Loucy (cell line): ENCODE measurements at regions not wholly inside any gene's neighbourhood (a gene's known extent, or its start where the extent isn't known, plus 50 kb on each side); places are given as distances from the start of the nearest gene placed in this dataset.
"Not testable (repeated sequence)": the region's sequence is repeated elsewhere in the genome, so short reads cannot be mapped to it uniquely, and the experiment has no call there.

ENCODE experiments used
- H2AFZ ChIP-seq: fragments of 200-600 bp; sonication (generic); 2 replicates; pipeline ENCODE4 v1.6.0; 2016; ENCODE audit warnings: antibody characterized with exemption, mild to moderate bottlenecking, low read length, moderate library complexity
- H3F3A ChIP-seq: fragments of 200-600 bp; 2 replicates; pipeline ENCODE4 v1.6.0; 2016; ENCODE audit warnings: antibody characterized with exemption, low read depth, mild to moderate bottlenecking
- H3K27me3 ChIP-seq: fragments of 200-600 bp; sonication (generic); 2 replicates; pipeline ENCODE4 v1.6.1; 2014; ENCODE audit warnings: low read length, mild to moderate bottlenecking; ENCODE audit not compliant: insufficient read depth, poor library complexity, severe bottlenecking
- H3K36me3 ChIP-seq: fragments of 200-600 bp; sonication (generic); 2 replicates; pipeline ENCODE4 v1.6.1; 2016; ENCODE audit warnings: low read length; ENCODE audit not compliant: insufficient read depth
- H3K4me1 ChIP-seq: fragments of 200-600 bp; sonication (generic); 2 replicates; pipeline ENCODE4 v1.5.1; 2014; ENCODE audit warnings: low read length, mild to moderate bottlenecking; ENCODE audit not compliant: insufficient read depth, poor library complexity, severe bottlenecking
- H3K4me2 ChIP-seq: fragments of 200-600 bp; sonication (generic); 2 replicates; pipeline ENCODE4 v1.6.0; 2014; ENCODE audit warnings: antibody characterized with exemption, low read length, low read depth, mild to moderate bottlenecking; ENCODE audit not compliant: poor library complexity, severe bottlenecking
- H3K4me3 ChIP-seq: fragments of 200-600 bp; sonication (generic); 2 replicates; pipeline ENCODE4 v1.5.1; 2014; ENCODE audit warnings: low read length, mild to moderate bottlenecking, mixed read lengths; ENCODE audit not compliant: poor library complexity, severe bottlenecking
- H3K79me2 ChIP-seq: fragments of 200-600 bp; sonication (generic); 2 replicates; pipeline ENCODE4 v1.6.1; 2014; ENCODE audit warnings: low read length; ENCODE audit not compliant: insufficient read depth
- H3K9ac ChIP-seq: fragments of 200-600 bp; sonication (generic); 2 replicates; pipeline ENCODE4 v1.6.0; 2014; ENCODE audit warnings: mild to moderate bottlenecking, low read depth, low read length, moderate library complexity; ENCODE audit not compliant: poor library complexity, severe bottlenecking
- H3K9me2 ChIP-seq: fragments of 200-600 bp; sonication (generic); replicated peaks from 2 replicates; pipeline ENCODE4 v1.6.1; 2016; ENCODE audit warnings: low read depth, low read length, mixed read lengths
- H3K9me3 ChIP-seq: fragments of 200-600 bp; sonication (generic); 2 replicates; pipeline ENCODE4 v1.6.1; 2014; ENCODE audit warnings: mild to moderate bottlenecking, antibody characterized with exemption, low read length, low read depth; ENCODE audit not compliant: insufficient read depth
- H4K20me1 ChIP-seq: fragments of 200-600 bp; sonication (generic); 2 replicates; pipeline ENCODE4 v1.6.0; 2014; ENCODE audit warnings: antibody characterized with exemption, low read length, mild to moderate bottlenecking; ENCODE audit not compliant: insufficient read depth, poor library complexity, severe bottlenecking
- EZH2phosphoT487 ChIP-seq: fragments of 200-600 bp; IDR thresholded peaks from 2 replicates; pipeline ENCODE4 v1.6.1; 2018; ENCODE audit warnings: antibody characterized with exemption, mild to moderate bottlenecking, moderate library complexity, borderline replicate concordance
- TF ChIP-seq, protein P1 (sequence below): fragments of 200-600 bp; sonication (generic); conservative IDR thresholded peaks from 2 replicates; pipeline ENCODE4 v1.5.1; 2014; ENCODE audit warnings: mild to moderate bottlenecking, antibody characterized with exemption, low read length

- H3K9me2 ChIP-seq = no peaks in the 10 kb centered on the region
- H3K4me1 ChIP-seq = no peaks in the 10 kb centered on the region
- H3K4me3 ChIP-seq = no peak overlapping the region
- H3K9me3 ChIP-seq = no peaks in the 10 kb centered on the region
- no peak overlapping the region for H3K4me2 ChIP-seq
- no peak overlapping the region for H2AFZ ChIP-seq
- no peaks in the 10 kb centered on the region for H3K36me3 ChIP-seq
- no peaks in the 10 kb centered on the region for H4K20me1 ChIP-seq
- H3K27me3 ChIP-seq = no peaks in the 10 kb centered on the region
- H3K79me2 ChIP-seq = no peaks in the 10 kb centered on the region
- TF ChIP-seq EZH2phosphoT487 = no peak
- TF ChIP-seq, protein P1, sequence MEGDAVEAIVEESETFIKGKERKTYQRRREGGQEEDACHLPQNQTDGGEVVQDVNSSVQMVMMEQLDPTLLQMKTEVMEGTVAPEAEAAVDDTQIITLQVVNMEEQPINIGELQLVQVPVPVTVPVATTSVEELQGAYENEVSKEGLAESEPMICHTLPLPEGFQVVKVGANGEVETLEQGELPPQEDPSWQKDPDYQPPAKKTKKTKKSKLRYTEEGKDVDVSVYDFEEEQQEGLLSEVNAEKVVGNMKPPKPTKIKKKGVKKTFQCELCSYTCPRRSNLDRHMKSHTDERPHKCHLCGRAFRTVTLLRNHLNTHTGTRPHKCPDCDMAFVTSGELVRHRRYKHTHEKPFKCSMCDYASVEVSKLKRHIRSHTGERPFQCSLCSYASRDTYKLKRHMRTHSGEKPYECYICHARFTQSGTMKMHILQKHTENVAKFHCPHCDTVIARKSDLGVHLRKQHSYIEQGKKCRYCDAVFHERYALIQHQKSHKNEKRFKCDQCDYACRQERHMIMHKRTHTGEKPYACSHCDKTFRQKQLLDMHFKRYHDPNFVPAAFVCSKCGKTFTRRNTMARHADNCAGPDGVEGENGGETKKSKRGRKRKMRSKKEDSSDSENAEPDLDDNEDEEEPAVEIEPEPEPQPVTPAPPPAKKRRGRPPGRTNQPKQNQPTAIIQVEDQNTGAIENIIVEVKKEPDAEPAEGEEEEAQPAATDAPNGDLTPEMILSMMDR = no peak
- no peak overlapping the region for H3K9ac ChIP-seq
- H3F3A ChIP-seq = no peaks in the 10 kb centered on the region
Measured at GRCh38 chr2:180778291-180778690, 202.1 kb upstream of the UBE2E3 start.

- no peaks in the 10 kb centered on the region for H3K9me2 ChIP-seq
- H3F3A ChIP-seq = no peaks in the 10 kb centered on the region
- no peak overlapping the region for H3K4me3 ChIP-seq
- H3K9ac ChIP-seq = no peak overlapping the region
- H3K4me2 ChIP-seq = no peak overlapping the region
- no peaks in the 10 kb centered on the region for H3K36me3 ChIP-seq
- H3K79me2 ChIP-seq = no peaks in the 10 kb centered on the region
- no peaks in the 10 kb centered on the region for H3K4me1 ChIP-seq
- no peaks in the 10 kb centered on the region for H4K20me1 ChIP-seq
- H3K9me3 ChIP-seq = no peaks in the 10 kb centered on the region
- no peak for TF ChIP-seq EZH2phosphoT487
- TF ChIP-seq, protein P1 = no peak
- no peak overlapping the region for H2AFZ ChIP-seq
- no peaks in the 10 kb centered on the region for H3K27me3 ChIP-seq
Measured at GRCh38 chr2:180776921-180777320, 203.5 kb upstream of the UBE2E3 start.

DNA sequence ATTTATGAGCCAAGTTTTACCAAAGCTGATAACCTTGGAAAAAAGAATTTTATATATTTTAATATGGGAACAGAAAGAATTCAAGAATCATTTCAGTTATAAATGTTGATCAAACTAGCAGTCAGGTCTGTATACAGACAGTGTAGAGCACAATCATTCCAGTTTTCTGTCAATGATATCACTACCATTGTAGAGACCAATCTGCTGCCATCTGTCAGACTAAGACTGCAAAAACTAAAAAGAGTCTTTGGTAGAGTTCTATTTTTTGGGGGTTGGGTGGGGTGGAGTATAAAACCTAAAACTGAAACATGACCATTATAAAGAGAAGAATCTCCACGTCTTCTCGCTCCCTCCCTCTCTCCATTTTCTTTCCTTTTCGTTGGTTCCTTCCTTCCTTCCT lies 204.7 kb upstream of the UBE2E3 start:
- H3K4me1 ChIP-seq = no peaks in the 10 kb centered on the region
- no peaks in the 10 kb centered on the region for H3K79me2 ChIP-seq
- H3K9me3 ChIP-seq = no peaks in the 10 kb centered on the region
- H3K9me2 ChIP-seq = no peaks in the 10 kb centered on the region
- H4K20me1 ChIP-seq = no peaks in the 10 kb centered on the region
- H3K36me3 ChIP-seq = no peaks in the 10 kb centered on the region
- H3K9ac ChIP-seq = no peak overlapping the region
- H3K4me2 ChIP-seq = no peak overlapping the region
- no peak overlapping the region for H2AFZ ChIP-seq
- no peaks in the 10 kb centered on the region for H3F3A ChIP-seq
- TF ChIP-seq EZH2phosphoT487 = no peak
- TF ChIP-seq, protein P1 = no peak
- H3K4me3 ChIP-seq = no peak overlapping the region
- no peaks in the 10 kb centered on the region for H3K27me3 ChIP-seq

DNA sequence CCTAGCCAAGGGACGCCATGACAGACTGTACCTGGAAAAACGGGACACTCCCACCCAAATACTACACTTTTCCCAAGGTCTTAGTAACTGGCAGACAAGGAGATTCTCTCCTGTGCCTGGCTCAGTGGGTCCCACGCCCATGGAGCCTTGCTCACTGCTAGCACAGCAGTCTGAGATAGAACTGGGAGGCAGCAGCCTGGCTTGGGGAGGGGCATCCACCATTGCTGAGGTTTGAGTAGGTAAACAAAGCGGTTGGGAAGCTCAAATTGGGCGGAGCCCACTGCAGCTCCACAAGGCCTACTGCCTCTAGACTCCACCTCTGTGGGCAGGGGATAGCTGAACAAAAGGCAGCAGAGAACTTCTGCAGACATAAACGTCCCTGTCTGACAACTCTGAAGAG lies 215.1 kb upstream of the UBE2E3 start:
- H3K4me1 ChIP-seq, H3K4me3 ChIP-seq, H2AFZ ChIP-seq, H3K36me3 ChIP-seq, H4K20me1 ChIP-seq, H3F3A ChIP-seq, H3K9me3 ChIP-seq, H3K4me2 ChIP-seq, H3K79me2 ChIP-seq, H3K9ac ChIP-seq, H3K9me2 ChIP-seq, H3K27me3 ChIP-seq: not testable (repeated sequence)
